AG04449 (cell line): ENCODE measurements at regions not wholly inside any gene's neighbourhood (a gene's known extent, or its start where the extent isn't known, plus 50 kb on each side); places are given as distances from the start of the nearest gene placed in this dataset.

ENCODE experiments used
- CTCF ChIA-PET: fragments of 350-600 bp; formaldehyde crosslinking; extraction: SDS; loops from one replicate; lab custom pipeline; 2021; ENCODE audit warnings: antibody characterized with exemption; lab: Yijun Ruan, JAX
- POLR2A ChIA-PET: fragments of 400-600, 350-600 bp; formaldehyde crosslinking; extraction: SDS; loops from one replicate; lab custom pipeline; 2020; ENCODE audit warnings: antibody characterized with exemption, inconsistent platforms; lab: Yijun Ruan, JAX
- DNase-seq: peaks from one replicate; pipeline ENCODE4 v3.0.0-alpha.2; 2010; ENCODE audit warnings: low read depth, low spot score
- H3K4me3 ChIP-seq: 2 replicates; pipeline ENCODE4 v1.5.1; 2011; ENCODE audit warnings: low read depth, mild to moderate bottlenecking, control low read depth, low read length
- CTCF ChIP-seq: IDR thresholded peaks from one replicate; pipeline ENCODE4 v1.5.1; 2011; ENCODE audit warnings: mild to moderate bottlenecking, moderate library complexity, low read length, control low read depth, inconsistent platforms; ENCODE audit not compliant: insufficient read depth; ENCODE audit errors: missing control alignments

DNA sequence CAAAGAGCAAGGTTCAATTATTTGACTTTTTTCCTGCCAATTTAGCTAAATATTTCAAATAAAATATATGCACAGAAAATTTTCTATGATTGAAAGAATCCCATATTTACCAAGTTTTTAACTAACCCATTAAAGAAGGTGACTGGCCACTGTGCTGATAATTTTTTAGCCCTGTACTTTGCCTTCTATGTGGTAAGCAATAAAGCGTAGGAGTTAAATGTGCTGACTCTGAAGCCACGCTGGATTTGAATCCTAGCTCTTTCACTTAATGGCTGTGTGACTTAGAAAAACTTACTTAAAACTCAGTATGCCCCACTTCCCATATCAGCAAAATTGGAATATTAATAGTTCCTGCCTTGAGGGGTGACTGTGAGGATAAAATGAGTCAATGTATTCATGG, 82.1 kb downstream of the NEUROD6 start:
- DNase-seq, result no peak
- TF ChIP-seq CTCF, result no peak
- CTCF ChIA-PET, result no interaction called here
- H3K4me3 ChIP-seq, result no peak overlapping the region
- POLR2A ChIA-PET, result no interaction called here

DNA sequence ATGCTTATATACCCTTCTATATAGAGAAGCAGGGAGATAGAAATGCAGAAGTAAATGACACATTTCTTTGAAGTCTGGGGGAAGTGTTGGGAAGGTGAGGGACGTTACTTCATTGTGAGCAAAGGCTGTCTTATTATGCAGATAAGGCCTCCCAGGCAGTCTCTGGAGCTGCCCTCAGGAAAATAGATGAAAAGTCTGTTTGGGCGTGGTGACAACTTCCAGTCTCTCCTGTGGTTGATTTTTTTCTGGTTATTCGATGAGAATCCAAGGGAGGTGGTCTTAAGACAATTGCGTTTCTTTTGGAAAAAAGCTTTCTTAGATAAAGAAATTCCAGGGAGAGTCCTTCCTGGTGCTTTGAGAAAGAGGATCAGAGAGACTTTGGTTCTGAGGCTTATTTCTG, 84.0 kb downstream of the NEUROD6 start:
- no peak overlapping the region for H3K4me3 ChIP-seq
- no peak for TF ChIP-seq CTCF
- ChIA-PET POLR2A (no interaction called here), CTCF (no interaction called here)
- no peak for DNase-seq

DNA sequence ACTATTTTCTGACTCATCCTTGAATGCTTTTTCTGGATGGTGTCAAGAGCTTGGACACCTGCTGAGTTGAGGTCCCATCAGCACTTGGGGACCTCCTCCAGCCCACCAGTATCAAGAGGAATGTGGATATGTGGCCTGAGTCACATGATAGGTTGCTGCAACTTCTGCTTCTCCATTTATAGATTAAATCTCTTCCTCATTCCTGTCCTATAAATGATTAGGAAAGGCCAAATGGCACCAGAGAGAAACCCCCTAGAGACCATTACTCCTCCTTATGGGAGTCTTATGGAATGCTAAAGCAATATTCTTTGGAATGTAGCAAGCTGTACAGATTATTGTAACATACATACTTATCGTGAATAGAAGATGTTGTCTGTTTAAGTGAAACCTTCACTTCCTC, 85.6 kb downstream of the NEUROD6 start:
- CTCF ChIA-PET, result no interaction called here
- POLR2A ChIA-PET, result no interaction called here
- TF ChIP-seq CTCF, result no peak
- no peak for DNase-seq
- no peak overlapping the region for H3K4me3 ChIP-seq

GRCh38 chr7:31253532-31253931, 87.0 kb downstream of the NEUROD6 start:
- ChIA-PET POLR2A (no interaction called here), CTCF (no interaction called here)
- TF ChIP-seq CTCF, result no peak
- no peak for DNase-seq
- H3K4me3 ChIP-seq, result no peak overlapping the region

GRCh38 chr7:31251441-31251840, 89.1 kb downstream of the NEUROD6 start:
- no peak for TF ChIP-seq CTCF
- CTCF ChIA-PET, result no interaction called here
- DNase-seq, result no peak
- no peak overlapping the region for H3K4me3 ChIP-seq
- POLR2A ChIA-PET, result no interaction called here

DNA sequence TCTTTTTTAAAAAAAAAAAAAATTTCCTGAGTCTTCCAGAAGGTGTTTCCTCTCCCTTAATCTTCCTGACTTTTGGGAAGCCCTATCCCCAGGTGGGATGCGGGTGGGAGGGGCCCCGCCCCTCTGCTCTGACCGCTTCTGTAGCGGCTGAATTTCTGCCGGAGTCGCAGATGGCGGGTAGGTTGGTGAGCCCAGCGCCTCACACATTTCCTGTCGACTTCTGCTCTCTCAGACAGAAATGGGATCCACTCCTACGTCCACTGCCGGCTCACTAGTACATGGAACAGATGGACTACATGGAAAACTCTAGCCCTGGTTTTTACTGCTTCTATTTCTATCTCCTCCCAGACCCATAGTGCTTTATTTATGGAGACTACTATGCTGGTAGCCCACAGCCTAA, 90.9 kb downstream of the NEUROD6 start:
- POLR2A ChIA-PET, result no interaction called here
- CTCF ChIA-PET, result no interaction called here
- no peak for TF ChIP-seq CTCF
- no peak for DNase-seq
- H3K4me3 ChIP-seq, result no peak overlapping the region
